Stimulated activated CD4-positive, alpha-beta T cell treated with anti-CD3 and anti-CD28 coated beads, Interleukin-2, amount 100 ng/mL, for 4 hours (primary cell): ENCODE measurements at regions not wholly inside any gene's neighbourhood (a gene's known extent, or its start where the extent isn't known, plus 50 kb on each side); places are given as distances from the start of the nearest gene placed in this dataset.
"Not testable (repeated sequence)": the region's sequence is repeated elsewhere in the genome, so short reads cannot be mapped to it uniquely, and the experiment has no call there.

Experiments used
- DNase-seq: peaks from one replicate; pipeline ENCODE4 v3.0.0-alpha.2; 2020; ENCODE audit warnings: low read depth

- no peak for DNase-seq
These were observed 127.3 kb downstream of the ZNF608 start for GRCh38 chr5:124619121-124619520.

DNA sequence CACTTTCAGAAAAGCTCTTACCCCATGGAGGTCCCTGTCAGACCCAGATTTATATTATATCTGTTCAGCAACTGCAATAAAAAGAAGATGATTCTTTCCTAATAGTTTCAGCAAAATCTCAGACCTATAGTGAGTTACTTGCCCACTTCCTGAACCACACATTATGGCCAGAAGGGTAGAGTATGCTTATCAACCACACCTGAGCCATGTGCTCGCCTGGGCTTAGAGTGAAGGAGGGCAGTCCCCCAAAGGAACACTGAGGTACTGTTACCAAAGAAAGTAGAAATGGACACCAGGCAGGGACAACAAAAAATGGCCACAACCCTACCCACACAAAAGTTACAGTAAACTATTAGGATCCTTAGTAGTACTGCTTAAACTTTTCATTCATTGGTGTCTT lies 128.7 kb downstream of the ZNF608 start:
- no peak for DNase-seq

DNA sequence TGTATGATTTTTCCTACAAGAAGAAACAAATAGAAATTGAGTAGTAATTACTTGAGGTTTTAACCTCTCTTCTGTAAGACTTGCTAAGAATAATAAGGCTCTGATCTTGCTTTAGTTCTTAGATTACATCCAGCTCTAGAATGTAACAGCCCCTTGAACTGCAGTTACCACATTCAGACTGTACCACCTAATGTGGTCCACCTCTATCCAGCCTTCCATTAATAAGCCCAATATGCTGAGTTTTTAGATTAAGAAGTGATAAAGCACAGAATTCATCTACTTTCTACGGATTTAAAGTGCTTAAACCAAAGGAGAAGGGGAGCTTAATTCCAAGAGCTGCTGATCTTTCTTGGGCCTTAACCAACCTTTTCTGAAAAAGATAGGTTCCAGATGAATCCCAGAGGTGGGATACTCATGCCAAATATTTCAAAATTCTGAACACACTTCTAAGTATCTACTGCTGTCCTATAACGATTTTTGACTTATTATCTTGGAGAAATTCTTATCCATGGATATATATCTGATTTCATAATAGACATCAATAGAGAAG lies 131.5 kb downstream of the ZNF608 start:
- no peak for DNase-seq

DNA sequence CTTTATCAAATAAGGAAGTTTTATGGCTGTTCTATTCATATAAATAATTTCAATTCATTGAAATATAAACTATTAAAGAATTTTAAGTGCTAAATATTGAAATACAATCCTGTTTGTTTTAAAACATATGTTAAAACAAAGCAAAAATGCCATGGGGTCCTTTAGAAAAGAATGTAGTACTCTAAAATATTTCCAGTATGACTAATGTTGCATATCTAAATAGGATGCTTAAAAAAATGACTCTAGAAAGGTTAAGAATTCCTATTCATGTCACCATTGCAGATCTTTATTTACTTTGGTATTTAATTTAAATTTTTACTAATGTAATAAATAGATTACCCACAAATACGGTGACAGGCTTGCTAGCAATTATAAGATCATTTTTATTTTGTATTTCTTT lies 132.3 kb downstream of the ZNF608 start:
- no peak for DNase-seq

- DNase-seq = no peak
These were observed 133.0 kb downstream of the ZNF608 start for GRCh38 chr5:124613273-124613953.

DNA sequence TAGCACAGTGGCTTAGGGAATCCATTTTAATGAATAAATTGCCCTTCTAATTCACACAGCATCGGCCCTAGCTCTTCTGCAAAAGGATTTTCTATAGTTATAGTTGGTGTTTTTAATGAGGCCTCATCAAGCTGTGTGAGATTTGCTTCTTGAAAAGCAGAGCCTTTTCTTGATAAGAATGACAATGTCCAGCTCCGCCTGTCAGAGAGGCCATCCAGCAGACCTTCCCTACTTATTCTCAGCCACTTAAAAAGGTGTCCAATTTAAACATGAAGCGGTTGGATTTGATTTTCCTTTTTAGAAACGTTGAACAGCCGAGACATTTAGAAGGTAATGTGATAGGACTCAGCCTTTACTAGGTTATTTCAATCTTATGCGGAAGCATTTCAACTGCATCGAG lies 134.4 kb downstream of the ZNF608 start:
- no peak for DNase-seq

DNA sequence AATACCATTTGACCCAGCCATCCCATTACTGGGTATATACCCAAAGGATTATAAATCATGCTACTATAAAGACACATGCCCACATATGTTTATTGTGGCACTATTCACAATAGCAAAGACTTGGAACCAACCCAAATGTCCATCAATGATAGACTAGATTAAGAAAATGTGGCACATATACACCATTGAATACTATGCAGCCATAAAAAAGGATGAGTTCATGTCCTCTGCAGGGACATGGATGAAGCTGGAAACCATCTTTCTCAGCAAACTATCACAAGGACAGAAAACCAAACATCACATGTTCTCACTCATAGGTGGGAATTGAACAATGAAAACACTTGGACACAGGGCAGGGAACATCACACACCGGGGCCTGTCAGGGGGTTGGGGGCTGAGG lies 135.2 kb downstream of the ZNF608 start:
- DNase-seq = not testable (repeated sequence)

GRCh38 chr5:124609685-124610084 lies 136.8 kb downstream of the ZNF608 start:
- DNase-seq = not testable (repeated sequence)

- DNase-seq = no peak
These were observed 139.9 kb downstream of the ZNF608 start for GRCh38 chr5:124606543-124606942.

- DNase-seq = no peak
These were observed 140.3 kb downstream of the ZNF608 start for GRCh38 chr5:124606093-124606492.

DNA sequence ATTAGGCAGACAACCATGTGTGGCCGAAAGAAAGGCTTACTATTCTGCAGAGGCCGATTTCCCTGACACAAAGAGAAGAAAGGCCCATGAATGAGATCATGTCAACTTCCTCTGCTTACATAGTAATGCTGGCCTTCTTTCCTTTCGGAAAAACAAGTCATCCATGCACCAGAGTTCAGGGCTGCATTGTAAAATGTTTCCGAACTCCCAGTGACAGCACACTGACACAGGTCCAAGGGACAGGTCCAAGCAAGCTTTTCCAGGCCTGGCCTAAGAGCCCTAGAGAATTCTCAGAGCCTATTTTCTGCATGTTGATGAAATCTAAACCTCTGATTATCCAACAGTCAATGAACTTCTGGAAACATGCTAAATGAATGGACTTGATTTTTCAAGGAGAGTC lies 140.9 kb downstream of the ZNF608 start:
- DNase-seq = no peak

DNA sequence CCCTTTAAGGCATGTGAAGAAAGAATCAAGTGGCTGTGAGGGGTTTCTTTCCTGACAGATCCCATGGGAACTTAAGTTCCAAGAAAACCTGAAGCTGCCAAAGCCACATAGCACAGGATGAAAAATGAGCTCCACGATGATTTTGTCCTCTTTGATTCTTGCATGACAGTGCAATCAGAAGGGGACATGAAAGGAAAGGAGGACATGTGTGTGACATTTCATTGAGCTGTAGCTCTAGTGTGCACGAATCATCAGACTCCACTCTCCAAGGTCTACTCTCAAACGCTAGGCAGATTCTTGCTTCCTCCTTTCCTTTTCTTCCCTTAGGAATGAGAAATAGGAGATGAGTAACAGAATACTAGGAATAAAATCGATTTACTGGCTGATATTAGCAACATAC lies 142.0 kb downstream of the ZNF608 start:
- no peak for DNase-seq

- DNase-seq = no peak
These were observed 143.4 kb downstream of the ZNF608 start for GRCh38 chr5:124602925-124603650.

DNA sequence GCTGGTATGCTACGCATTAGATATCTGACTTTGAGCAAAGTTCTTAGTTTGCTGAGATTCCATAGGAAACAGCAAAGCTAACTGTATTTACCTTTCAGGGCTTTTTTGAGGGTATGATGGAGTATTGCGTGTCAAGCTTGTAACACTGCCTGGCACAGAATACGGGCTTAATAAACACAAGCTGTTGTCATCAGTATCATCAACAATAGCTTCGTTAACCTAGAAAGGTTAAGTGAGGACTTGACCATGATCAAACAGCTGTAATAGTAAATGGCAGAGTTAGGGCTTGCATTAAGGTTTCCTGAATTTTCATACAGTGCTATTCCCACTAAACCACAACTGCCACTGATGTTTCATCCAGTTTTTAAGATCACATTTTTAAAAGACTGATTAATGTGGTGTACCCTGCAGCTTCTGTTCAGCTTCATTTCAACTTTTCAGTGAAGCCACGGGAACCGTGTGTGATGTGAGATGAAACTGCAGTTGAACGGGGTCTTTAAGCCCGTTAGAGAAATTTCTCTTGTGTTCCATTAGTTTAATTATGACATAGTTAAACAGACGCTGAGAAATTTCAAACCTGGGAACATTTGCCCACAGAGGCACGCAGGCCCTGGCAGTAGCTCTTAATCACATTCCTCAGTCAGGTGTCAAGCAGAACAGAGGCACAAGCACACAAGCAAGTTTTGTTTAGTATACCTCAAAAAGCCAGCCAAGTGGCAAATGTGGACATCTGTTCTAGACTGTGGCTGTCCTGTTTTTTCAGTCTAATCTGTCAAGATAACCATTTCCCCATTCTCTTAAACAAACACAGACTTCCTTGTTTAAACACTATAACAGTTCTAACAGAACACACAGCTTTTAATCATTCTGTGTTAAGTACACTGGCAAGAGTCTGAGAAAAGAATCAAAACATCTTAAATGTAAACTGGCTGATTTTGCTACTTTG lies 147.1 kb downstream of the ZNF608 start:
- DNase-seq = no peak

DNA sequence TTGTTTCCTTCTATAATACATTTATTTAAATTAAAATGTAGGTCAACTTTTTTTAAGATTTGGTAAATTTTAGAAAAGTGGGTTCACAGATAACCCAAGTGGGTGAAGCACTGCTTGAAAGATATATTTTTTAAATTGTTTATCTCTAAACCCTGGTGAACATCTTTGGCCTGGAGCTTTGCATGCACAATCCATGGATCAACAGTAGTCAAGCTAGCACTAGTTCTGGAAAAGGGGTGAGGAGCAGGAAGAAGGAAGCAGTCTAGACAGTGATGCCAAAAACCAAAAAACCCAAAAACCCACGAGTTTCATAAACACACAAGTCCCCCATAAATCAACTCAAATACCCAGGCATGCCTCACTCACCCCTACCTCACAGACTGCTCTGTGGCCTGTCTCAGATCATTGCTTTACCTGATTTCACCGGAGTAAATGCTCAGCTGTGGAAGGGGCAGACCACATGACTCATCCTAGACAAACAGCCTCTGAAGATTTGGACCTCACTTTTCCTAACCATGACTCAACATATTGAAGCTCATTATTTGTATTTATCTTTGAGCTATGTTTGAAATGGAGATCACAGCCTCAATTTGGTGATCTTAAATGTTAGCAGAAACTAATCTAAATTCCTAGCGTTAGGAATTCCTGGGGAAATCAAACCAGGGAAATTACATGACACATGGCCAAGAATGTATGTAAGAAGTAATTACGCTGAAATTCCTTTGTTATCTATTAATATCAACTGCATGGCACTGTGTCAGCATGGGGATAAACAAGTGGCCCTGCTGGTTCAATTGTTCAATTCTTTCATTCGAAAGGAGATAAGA lies 149.6 kb downstream of the ZNF608 start:
- no peak for DNase-seq

GRCh38 chr5:124593952-124594351 lies 152.5 kb downstream of the ZNF608 start:
- DNase-seq = no peak

GRCh38 chr5:124592891-124593290 lies 153.5 kb downstream of the ZNF608 start:
- no peak for DNase-seq

DNA sequence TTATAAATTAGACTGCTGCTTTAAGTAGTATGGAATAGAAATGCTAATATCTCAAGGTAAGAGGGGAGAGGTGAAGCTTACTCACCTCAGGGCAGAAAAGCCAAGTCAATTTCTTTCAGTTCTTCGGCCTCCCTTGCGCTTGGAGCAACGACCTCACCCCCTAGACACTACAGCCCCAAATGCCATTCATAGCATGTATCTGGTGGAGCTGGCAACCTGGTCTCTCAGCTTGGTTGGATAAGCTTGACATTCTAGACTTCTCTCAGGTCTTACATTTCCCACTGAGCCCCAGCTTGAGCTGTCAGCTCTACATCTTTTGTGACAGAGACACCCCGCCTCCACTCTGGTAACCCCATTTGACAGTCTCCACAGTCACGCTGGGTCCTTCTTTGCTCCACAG lies 154.9 kb downstream of the ZNF608 start:
- no peak for DNase-seq

DNA sequence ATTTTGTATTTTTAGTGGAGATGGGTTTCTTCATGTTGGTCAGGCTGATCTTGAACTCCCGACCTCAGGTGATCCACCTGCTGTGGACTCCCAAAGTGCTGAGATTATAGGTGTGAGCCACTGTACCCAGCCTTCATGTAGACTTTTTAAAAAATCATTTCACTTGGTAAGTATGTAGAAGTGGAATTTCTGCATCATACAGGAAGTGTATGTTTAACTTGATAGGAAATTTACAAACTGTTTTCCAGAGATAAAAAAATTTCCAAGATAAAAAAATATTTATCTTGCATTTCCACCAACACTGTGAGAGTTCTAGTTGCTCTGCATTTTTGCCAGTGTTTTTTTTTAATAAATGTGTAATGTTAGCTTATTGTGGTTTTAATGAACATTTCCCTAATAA lies 155.8 kb downstream of the ZNF608 start:
- DNase-seq = no peak

- DNase-seq = no peak
These were observed 159.2 kb downstream of the ZNF608 start for GRCh38 chr5:124587280-124587679.

DNA sequence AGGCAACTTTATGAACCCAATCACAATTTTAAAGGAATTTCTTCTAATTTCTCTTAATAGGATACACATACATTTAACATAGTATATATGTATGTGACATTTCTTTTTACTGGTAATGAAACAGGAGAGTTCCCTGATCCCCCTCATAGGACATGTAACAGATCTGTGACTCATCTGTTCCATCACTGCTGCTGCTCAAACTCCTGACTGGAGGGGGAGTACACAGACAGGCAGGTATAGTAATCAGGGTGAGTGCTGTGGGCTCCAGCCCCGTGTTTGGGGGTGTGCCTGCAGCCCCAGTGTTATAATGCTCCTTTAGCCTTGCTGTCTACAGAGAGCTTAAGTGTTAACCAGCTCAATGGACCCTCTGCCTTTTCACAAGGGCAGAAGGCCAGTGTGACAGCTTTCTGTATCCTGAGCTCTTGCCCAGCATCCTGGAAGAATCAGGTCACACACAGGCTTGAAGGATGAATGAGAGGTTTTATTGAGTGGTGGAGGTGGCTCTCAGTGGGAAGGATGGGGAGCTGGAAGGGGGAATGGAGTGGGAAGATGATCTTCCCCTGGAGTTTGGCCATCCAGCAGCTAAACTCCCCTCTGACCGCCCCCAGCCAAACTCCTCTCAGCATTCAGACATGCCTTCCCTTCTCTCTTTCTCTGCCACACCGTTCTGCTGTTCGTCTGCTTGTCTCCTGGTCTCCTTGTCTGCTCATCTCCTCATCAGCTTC lies 161.3 kb downstream of the ZNF608 start:
- DNase-seq = no peak
